GM12892 (cell line): ENCODE measurements at regions not wholly inside any gene's neighbourhood (a gene's known extent, or its start where the extent isn't known, plus 50 kb on each side); places are given as distances from the start of the nearest gene placed in this dataset.

Source experiments
- POLR2A ChIP-seq: IDR thresholded peaks from 2 replicates; pipeline ENCODE4 v1.6.1; 2011; ENCODE audit warnings: low read depth, low read length, control low read depth
- POLR2AphosphoS5 ChIP-seq: IDR thresholded peaks from 2 replicates; pipeline ENCODE4 v1.6.1; 2011; ENCODE audit warnings: low read depth, low read length, control low read depth
- TAF1 ChIP-seq: IDR thresholded peaks from 2 replicates; pipeline ENCODE4 v1.6.1; 2011; ENCODE audit warnings: low read depth, mild to moderate bottlenecking, control low read depth, low read length, borderline replicate concordance

GRCh38 chr9:27655441-27655840, 82.2 kb upstream of the C9orf72 start:
- TF ChIP-seq POLR2AphosphoS5 (no peak), POLR2A (no peak), TAF1 (no peak)
